SK-N-MC (cell line): ENCODE measurements at regions not wholly inside any gene's neighbourhood (a gene's known extent, or its start where the extent isn't known, plus 50 kb on each side); places are given as distances from the start of the nearest gene placed in this dataset.

Experiments used
- DNase-seq: peaks from one replicate; pipeline ENCODE4 v3.0.0-alpha.2; 2011; ENCODE audit warnings: low read depth, low spot score
- H3K27ac ChIP-seq: fragments of 200-600 bp; sonication (generic); 2 replicates; pipeline ENCODE4 v1.5.1; 2016; ENCODE audit warnings: mixed run types
- H3K36me3 ChIP-seq: fragments of 200-600 bp; sonication (generic); 2 replicates; pipeline ENCODE4 v1.6.1; 2017; ENCODE audit warnings: antibody characterized with exemption, low read length, mixed read lengths; ENCODE audit not compliant: insufficient read depth
- H3K4me3 ChIP-seq: fragments of 200-600 bp; sonication (generic); 2 replicates; pipeline ENCODE4 v1.5.1; 2016
- H3K9ac ChIP-seq: fragments of 200-600 bp; sonication (generic); 2 replicates; pipeline ENCODE4 v1.8.0; 2017; ENCODE audit warnings: mixed run types, mixed read lengths; ENCODE audit not compliant: insufficient read length
- H3K9me3 ChIP-seq: fragments of 200-600 bp; sonication (generic); 2 replicates; pipeline ENCODE4 v1.6.1; 2017; ENCODE audit warnings: low read depth, mild to moderate bottlenecking, antibody characterized with exemption, low read length, moderate library complexity, mixed read lengths
- EZH2 ChIP-seq: fragments of 200-600 bp; sonication (generic); IDR thresholded peaks from one replicate; pipeline ENCODE4 v1.6.1; 2017; ENCODE audit warnings: antibody characterized with exemption
- FOXP2 ChIP-seq: optimal IDR thresholded peaks from 2 replicates; pipeline ENCODE3; 2011; ENCODE audit warnings: mild to moderate bottlenecking, moderate library complexity; ENCODE audit not compliant: insufficient read depth; ENCODE audit errors: extremely low read length, control extremely low read depth
- POLR2AphosphoS5 ChIP-seq: IDR thresholded peaks from 2 replicates; pipeline ENCODE4 v1.6.1; 2012; ENCODE audit warnings: mild to moderate bottlenecking, low read depth, low read length, borderline replicate concordance

DNA sequence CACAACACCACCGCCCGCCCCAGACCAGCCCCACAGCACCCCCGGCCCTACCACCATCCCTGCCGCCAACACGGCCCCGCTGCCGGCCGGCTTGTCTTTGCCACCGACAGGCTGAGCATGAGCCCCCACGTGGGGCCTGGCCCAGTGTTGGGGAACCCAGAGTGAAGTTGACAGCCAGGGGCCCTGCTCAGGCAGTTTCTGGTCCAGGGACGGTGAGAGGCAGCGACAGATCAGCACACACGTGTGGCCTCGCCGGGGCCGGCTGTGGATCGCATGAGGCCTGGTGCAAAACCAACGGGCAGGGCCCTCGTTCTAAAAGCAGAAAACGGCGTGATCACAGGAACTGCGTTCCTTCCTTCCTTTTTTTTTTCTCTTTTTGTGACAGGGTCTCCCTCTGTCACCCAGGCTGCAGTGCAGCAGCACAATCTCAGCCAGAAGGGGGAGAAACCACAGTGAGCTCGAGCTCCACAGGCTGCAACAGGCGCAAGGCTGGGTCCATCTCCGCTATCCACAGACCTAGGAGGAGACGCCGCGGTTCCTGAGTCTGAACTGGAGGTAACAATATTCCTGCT is 50.5 kb upstream of the FBRSL1 start:
- Histone ChIP-seq H3K27ac (peak overlapping the region; percentile 48; the same call in 1 of the 2 replicates), H3K9ac (no peak overlapping the region), H3K4me3 (no peak overlapping the region), H3K36me3 (no peaks in the 10 kb centered on the region), H3K9me3 (no peaks in the 10 kb centered on the region)
- no peak for TF ChIP-seq POLR2AphosphoS5
- TF ChIP-seq EZH2: no peak
- no peak for TF ChIP-seq FOXP2
- DNase-seq: no peak

DNA sequence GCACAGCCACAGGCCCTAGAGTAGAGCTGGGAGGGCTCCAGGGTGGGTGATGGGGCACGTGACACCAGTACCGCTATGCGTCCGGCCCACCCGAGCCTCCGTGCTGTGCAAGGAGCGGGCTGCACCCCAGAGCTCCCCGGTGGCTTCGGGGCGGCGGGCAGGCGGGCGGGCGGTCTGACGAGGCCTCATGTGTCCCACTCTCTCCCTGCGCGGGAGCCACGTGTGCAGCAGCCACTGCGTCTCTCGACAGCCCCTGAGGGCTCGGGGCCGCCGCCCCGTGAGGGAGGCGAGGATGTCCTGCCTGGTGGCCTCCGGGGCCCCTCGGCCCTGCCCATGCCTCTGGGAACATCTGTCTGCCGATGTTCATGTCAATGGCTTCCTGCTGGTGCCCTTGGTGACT is 51.2 kb upstream of the FBRSL1 start:
- no peak overlapping the region for H3K4me3 ChIP-seq
- no peaks in the 10 kb centered on the region for H3K9me3 ChIP-seq
- no peak for TF ChIP-seq POLR2AphosphoS5
- TF ChIP-seq FOXP2: no peak
- TF ChIP-seq EZH2: no peak
- no peak overlapping the region for H3K9ac ChIP-seq
- DNase-seq: no peak
- H3K36me3 ChIP-seq: no peaks in the 10 kb centered on the region
- no peak overlapping the region for H3K27ac ChIP-seq

- TF ChIP-seq EZH2 (no peak), FOXP2 (no peak), POLR2AphosphoS5 (no peak)
- no peaks in the 10 kb centered on the region for H3K9me3 ChIP-seq
- no peaks in the 10 kb centered on the region for H3K36me3 ChIP-seq
- no peak for DNase-seq
- peak overlapping the region; percentile 82 for H3K27ac ChIP-seq
- H3K4me3 ChIP-seq: peak overlapping the region; percentile 75
- H3K9ac ChIP-seq: no peak overlapping the region
These were observed 51.8 kb upstream of the FBRSL1 start for GRCh38 chr12:132437943-132438700.

DNA sequence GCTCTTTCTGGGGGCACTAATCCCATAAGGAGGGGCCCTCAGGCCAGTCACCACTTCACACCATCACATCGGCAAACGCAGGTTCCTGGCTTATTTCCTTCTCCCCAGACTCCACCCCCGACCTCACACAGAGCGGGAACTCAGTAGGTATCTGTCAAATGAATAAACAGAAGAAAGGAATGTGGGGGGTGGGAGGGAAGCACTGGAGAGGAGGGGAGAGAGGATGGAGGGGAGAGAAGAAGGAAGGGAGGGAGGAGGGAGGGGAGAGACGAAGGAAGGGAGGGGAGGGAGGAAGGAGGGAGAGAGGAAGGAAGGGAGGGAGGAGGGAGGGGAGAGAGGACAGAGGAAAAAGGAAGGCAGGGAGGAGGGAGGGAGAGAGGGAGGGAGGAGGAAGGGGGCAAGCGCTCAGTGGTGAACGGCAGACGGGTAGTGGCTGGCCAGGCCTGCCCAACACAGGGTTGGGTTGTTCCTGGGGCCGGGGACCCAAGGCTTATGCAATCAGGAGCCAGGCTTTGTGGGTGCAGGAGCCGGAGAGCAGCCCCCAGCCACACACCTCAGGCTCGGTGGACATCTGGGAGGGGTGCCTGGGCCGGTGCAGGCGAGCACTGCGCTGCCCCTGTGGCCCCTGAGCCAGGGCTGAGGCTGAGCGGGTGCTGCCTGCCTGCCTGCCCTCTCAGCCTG is 52.6 kb upstream of the FBRSL1 start:
- peak; percentile 55 for DNase-seq
- H3K9ac ChIP-seq: peak overlapping the region; percentile 64
- peak overlapping the region; percentile 75 for H3K4me3 ChIP-seq
- H3K9me3 ChIP-seq: no peaks in the 10 kb centered on the region
- H3K27ac ChIP-seq: peak overlapping the region; percentile 82
- TF ChIP-seq EZH2: no peak
- no peak for TF ChIP-seq FOXP2
- no peak for TF ChIP-seq POLR2AphosphoS5
- H3K36me3 ChIP-seq: no peaks in the 10 kb centered on the region

- Histone ChIP-seq H3K27ac (peak overlapping the region; percentile 54; the same call in 1 of the 2 replicates), H3K9ac (peak overlapping the region; percentile 64), H3K4me3 (peak overlapping the region; percentile 75), H3K9me3 (no peaks in the 10 kb centered on the region), H3K36me3 (no peaks in the 10 kb centered on the region)
- TF ChIP-seq FOXP2 (no peak), EZH2 (no peak)
- DNase-seq: no peak
These were observed 53.1 kb upstream of the FBRSL1 start for GRCh38 chr12:132436791-132437251.

DNA sequence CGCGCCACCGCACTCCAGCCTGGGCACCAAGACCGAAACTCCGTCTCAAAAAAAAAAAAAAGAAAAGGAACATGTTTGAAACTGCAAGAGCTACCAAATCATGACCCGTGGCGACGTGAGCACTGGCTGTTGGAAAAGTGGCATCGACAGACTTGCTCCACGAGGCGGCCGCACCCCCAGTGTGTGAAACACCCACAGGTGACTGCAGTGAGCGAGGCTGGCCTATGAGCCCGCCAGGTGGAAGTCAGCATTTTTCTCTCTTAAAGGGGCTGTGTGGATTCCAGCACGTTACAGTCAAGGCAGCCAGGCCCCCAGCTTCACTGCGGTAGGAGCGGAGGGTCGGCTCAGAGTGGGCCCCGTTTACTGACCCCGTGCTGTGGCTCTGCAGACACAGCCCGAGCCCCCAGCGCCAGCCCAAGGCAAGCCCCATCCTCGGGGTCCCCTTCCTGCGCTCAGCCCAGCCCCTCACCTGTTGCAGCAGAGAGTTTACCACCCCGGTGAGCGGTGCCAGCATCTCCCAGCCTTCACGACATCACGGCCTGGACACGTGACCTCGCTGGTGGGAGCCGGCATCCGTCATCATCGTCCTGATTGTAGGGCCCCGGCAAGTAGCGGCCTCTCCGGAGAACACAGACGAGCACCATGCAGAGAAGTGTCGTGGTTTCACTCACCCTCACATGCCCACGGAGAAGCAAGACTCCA is 54.3 kb upstream of the FBRSL1 start:
- DNase-seq: no peak
- H3K36me3 ChIP-seq: no peaks in the 10 kb centered on the region
- TF ChIP-seq FOXP2 (no peak), EZH2 (no peak), POLR2AphosphoS5 (no peak)
- H3K4me3 ChIP-seq: peak overlapping the region; percentile 75
- H3K27ac ChIP-seq: no peak overlapping the region
- H3K9ac ChIP-seq: no peak overlapping the region
- no peaks in the 10 kb centered on the region for H3K9me3 ChIP-seq

- Histone ChIP-seq H3K36me3 (no peaks in the 10 kb centered on the region), H3K4me3 (no peak overlapping the region), H3K9ac (no peak overlapping the region), H3K27ac (no peak overlapping the region), H3K9me3 (no peaks in the 10 kb centered on the region)
- TF ChIP-seq POLR2AphosphoS5: no peak
- no peak for TF ChIP-seq FOXP2
- TF ChIP-seq EZH2: no peak
- no peak for DNase-seq
These were observed 56.1 kb upstream of the FBRSL1 start for GRCh38 chr12:132433641-132434395.
